ENCODE measurements at regions not wholly inside any gene's neighbourhood (a gene's known extent, or its start where the extent isn't known, plus 50 kb on each side); places are given as distances from the start of the nearest gene placed in this dataset.
"Not testable (repeated sequence)": the region's sequence is repeated elsewhere in the genome, so short reads cannot be mapped to it uniquely, and the experiment has no call there.

GRCh38 chr2:39581866-39582265, 83.9 kb upstream of the TMEM178A start:
- WGBS, 2 donors: 27 to 51% methylated on average over 1 of the region's 1 CpG

DNA sequence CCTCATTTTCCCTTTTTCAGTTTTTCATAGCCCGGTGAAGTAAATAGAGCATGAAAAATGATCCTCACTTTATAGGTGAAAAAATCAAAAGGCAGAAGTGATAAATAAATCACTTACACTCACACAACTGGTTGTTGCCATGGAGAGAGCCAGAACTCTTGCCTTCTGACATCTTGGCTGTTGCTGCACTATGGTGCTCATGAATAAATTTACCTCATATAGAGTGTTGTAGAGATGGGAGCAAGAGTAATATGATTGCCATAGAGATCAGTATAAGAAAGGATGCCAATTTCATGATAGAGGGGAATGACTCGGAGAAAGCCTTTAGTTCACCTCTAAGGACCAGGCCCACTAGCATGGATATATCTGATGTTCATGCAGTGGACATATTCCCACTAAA, 82.5 kb upstream of the TMEM178A start:
- H3K4me3 ChIP-seq: no peak overlapping the region
- DNase-seq (ENCODE audit: low spot score in 2 of 2): no peak
- no peak for TF ChIP-seq EP300 (IDR thresholded peaks at IDR 0.05)
- no peak for TF ChIP-seq POLR2A (IDR thresholded peaks at IDR 0.05)
- TF ChIP-seq, protein P1, sequence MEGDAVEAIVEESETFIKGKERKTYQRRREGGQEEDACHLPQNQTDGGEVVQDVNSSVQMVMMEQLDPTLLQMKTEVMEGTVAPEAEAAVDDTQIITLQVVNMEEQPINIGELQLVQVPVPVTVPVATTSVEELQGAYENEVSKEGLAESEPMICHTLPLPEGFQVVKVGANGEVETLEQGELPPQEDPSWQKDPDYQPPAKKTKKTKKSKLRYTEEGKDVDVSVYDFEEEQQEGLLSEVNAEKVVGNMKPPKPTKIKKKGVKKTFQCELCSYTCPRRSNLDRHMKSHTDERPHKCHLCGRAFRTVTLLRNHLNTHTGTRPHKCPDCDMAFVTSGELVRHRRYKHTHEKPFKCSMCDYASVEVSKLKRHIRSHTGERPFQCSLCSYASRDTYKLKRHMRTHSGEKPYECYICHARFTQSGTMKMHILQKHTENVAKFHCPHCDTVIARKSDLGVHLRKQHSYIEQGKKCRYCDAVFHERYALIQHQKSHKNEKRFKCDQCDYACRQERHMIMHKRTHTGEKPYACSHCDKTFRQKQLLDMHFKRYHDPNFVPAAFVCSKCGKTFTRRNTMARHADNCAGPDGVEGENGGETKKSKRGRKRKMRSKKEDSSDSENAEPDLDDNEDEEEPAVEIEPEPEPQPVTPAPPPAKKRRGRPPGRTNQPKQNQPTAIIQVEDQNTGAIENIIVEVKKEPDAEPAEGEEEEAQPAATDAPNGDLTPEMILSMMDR (IDR thresholded peaks at IDR 0.05): no peak
- peaks cover 0 to 22% (median 6%) of the 10 kb centered on the region in 4 donors for H3K9me3 ChIP-seq
- no peaks in the 10 kb centered on the region for H3K27me3 ChIP-seq
- 89 to 99% methylated on average over 2 of the region's 2 CpGs for WGBS, 2 donors
- H3K4me1 ChIP-seq: no peaks in the 10 kb centered on the region
- no peak overlapping the region for H3K27ac ChIP-seq
- H3K36me3 ChIP-seq: peaks cover 0 to 20% (median 0%) of the 10 kb centered on the region in 3 donors

More at GRCh38 chr2:39581866-39582265, 83.9 kb upstream of the TMEM178A start:
- Histone ChIP-seq H3K4me3 (no peak overlapping the region), H3K27ac (no peak overlapping the region), H3K9me3 (peaks cover 0 to 22% (median 3%) of the 10 kb centered on the region in 4 donors), H3K27me3 (no peaks in the 10 kb centered on the region), H3K4me1 (no peaks in the 10 kb centered on the region), H3K36me3 (peaks cover 0 to 9% (median 0%) of the 10 kb centered on the region in 3 donors)
- DNase-seq (ENCODE audit: low spot score in 2 of 2): no peak
- TF ChIP-seq POLR2A (IDR thresholded peaks at IDR 0.05): no peak
- TF ChIP-seq, protein P1 (IDR thresholded peaks at IDR 0.05): no peak
- no peak for TF ChIP-seq EP300 (IDR thresholded peaks at IDR 0.05)

DNA sequence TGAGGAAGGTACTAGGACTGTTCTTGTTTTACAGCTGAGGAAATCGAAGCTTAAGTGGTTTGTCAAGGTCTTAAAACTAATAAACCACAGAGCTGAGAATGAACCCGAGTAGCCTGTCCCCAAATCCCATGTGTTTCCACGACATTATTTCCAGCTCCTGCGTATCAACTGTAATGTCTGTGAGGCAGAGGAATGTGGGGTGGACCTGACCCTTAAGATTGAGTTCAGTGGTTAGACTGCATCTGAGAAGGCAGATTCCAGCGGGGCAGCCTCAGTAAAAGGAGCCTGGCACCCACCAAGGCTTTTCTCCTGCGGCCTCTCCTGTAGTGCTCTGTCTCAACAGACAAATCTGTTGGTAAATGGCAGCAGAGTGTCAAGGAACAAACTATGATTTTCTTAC, 81.9 kb upstream of the TMEM178A start:
- DNase-seq (ENCODE audit: low spot score in 2 of 2): no peak
- H3K27me3 ChIP-seq: no peaks in the 10 kb centered on the region
- H3K36me3 ChIP-seq: peaks cover 0 to 26% (median 0%) of the 10 kb centered on the region in 3 donors
- H3K9me3 ChIP-seq: peaks cover 0 to 22% (median 3%) of the 10 kb centered on the region in 4 donors
- no peak for TF ChIP-seq POLR2A (IDR thresholded peaks at IDR 0.05)
- TF ChIP-seq, protein P1 (IDR thresholded peaks at IDR 0.05): no peak
- no peak for TF ChIP-seq EP300 (IDR thresholded peaks at IDR 0.05)
- no peaks in the 10 kb centered on the region for H3K4me1 ChIP-seq
- no peak overlapping the region for H3K4me3 ChIP-seq
- no peak overlapping the region for H3K27ac ChIP-seq
- 76 to 77% methylated on average over 6 of the region's 6 CpGs for WGBS, 2 donors

DNA sequence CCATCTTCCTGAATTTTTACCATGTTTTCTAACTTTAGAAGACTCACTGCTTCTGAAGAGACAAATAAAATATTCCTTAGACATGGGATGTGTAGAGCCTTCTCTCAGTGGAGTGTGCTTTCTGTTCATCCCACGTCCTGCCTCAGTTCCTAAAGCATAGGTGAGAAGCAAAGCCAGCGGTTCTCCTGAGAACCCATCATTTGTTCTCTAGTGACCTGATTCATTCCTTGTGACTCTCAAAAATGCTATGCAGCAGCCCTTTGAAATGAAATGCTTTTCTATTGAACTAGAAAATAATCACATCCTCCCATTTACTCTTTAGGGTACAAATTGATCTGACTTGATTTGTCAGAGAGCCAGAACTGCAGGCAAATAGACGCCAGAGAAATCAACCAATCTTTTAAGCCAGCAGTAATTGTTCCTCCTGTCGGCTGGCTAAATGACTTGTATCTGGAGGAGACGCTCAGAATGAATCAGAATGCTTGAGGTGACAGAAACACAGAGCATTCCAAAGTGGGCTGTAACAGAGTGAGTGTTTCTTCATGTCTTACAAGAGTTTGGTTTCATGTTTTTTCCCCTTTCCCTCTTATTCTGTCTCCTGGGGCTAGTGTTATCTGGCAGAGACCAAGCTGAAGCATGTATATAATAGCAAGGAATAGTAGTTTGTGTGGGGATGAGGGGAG, 81.3 kb upstream of the TMEM178A start:
- Histone ChIP-seq H3K4me3 (no peak overlapping the region), H3K36me3 (peaks cover 0 to 29% (median 0%) of the 10 kb centered on the region in 3 donors), H3K9me3 (peaks cover 0 to 18% (median 3%) of the 10 kb centered on the region in 4 donors), H3K4me1 (no peaks in the 10 kb centered on the region), H3K27me3 (no peaks in the 10 kb centered on the region), H3K27ac (no peak overlapping the region)
- no peak for DNase-seq (ENCODE audit: low spot score in 2 of 2)
- 46 to 50% methylated on average over 5 of the region's 5 CpGs for WGBS, 2 donors
- TF ChIP-seq, protein P1 (IDR thresholded peaks at IDR 0.05): no peak
- TF ChIP-seq POLR2A (IDR thresholded peaks at IDR 0.05) (no peak), EP300 (IDR thresholded peaks at IDR 0.05) (no peak)

GRCh38 chr2:39585531-39585930, 80.2 kb upstream of the TMEM178A start:
- not testable (repeated sequence) for H3K27me3 ChIP-seq; DNase-seq (ENCODE audit: low spot score in 2 of 2); H3K27ac ChIP-seq; H3K9me3 ChIP-seq; H3K4me3 ChIP-seq; H3K4me1 ChIP-seq
- WGBS, 2 donors: 93 to 100% methylated on average over 10 of the region's 20 CpGs
- H3K36me3 ChIP-seq: peaks cover 0 to 29% (median 0%) of the 10 kb centered on the region in 3 donors
